OCI-M2 (cell line): ENCODE measurements at regions not wholly inside any gene's neighbourhood (a gene's known extent, or its start where the extent isn't known, plus 50 kb on each side); places are given as distances from the start of the nearest gene placed in this dataset.
"Not testable (repeated sequence)": the region's sequence is repeated elsewhere in the genome, so short reads cannot be mapped to it uniquely, and the experiment has no call there.

Experiments used
- DNase-seq: peaks from one replicate; lab custom pipeline; 2025; ENCODE audit not compliant: unreplicated experiment; lab: John Stamatoyannopoulos, UW

GRCh38 chr13:67410645-67411044 is 180.5 kb upstream of the PCDH9 start:
- no peak for DNase-seq

GRCh38 chr13:67408798-67409197 is 178.7 kb upstream of the PCDH9 start:
- DNase-seq: no peak

- DNase-seq: no peak
These were observed 172.4 kb upstream of the PCDH9 start for GRCh38 chr13:67402546-67402945.

GRCh38 chr13:67395577-67395976 is 165.4 kb upstream of the PCDH9 start:
- DNase-seq: no peak

GRCh38 chr13:67392014-67392413 is 161.9 kb upstream of the PCDH9 start:
- no peak for DNase-seq

- no peak for DNase-seq
These were observed 160.4 kb upstream of the PCDH9 start for GRCh38 chr13:67390462-67391086.

- no peak for DNase-seq
These were observed 159.0 kb upstream of the PCDH9 start for GRCh38 chr13:67389171-67389570.

- DNase-seq: not testable (repeated sequence)
These were observed 153.1 kb upstream of the PCDH9 start for GRCh38 chr13:67383109-67383757.

- DNase-seq: no peak
These were observed 147.8 kb upstream of the PCDH9 start for GRCh38 chr13:67377919-67378318.

- no peak for DNase-seq
These were observed 144.3 kb upstream of the PCDH9 start for GRCh38 chr13:67374391-67374790.

GRCh38 chr13:67372868-67373464 is 142.8 kb upstream of the PCDH9 start:
- DNase-seq: no peak

GRCh38 chr13:67369895-67370660 is 139.9 kb upstream of the PCDH9 start:
- no peak for DNase-seq

GRCh38 chr13:67367399-67367798 is 137.3 kb upstream of the PCDH9 start:
- no peak for DNase-seq

- DNase-seq: no peak
These were observed 136.4 kb upstream of the PCDH9 start for GRCh38 chr13:67366533-67366932.

- DNase-seq: no peak
These were observed 125.8 kb upstream of the PCDH9 start for GRCh38 chr13:67355812-67356476.

GRCh38 chr13:67353941-67354340 is 123.8 kb upstream of the PCDH9 start:
- no peak for DNase-seq

- DNase-seq: no peak
These were observed 122.9 kb upstream of the PCDH9 start for GRCh38 chr13:67353031-67353430.

GRCh38 chr13:67351909-67352308 is 121.8 kb upstream of the PCDH9 start:
- DNase-seq: no peak

- no peak for DNase-seq
These were observed 121.0 kb upstream of the PCDH9 start for GRCh38 chr13:67351114-67351513.

- DNase-seq: no peak
These were observed 113.6 kb upstream of the PCDH9 start for GRCh38 chr13:67343777-67344176.

- DNase-seq: no peak
These were observed 111.3 kb upstream of the PCDH9 start for GRCh38 chr13:67341406-67341805.
